ENCODE measurements at regions not wholly inside any gene's neighbourhood (a gene's known extent, or its start where the extent isn't known, plus 50 kb on each side); places are given as distances from the start of the nearest gene placed in this dataset.
"Not testable (repeated sequence)": the region's sequence is repeated elsewhere in the genome, so short reads cannot be mapped to it uniquely, and the experiment has no call there.

DNA sequence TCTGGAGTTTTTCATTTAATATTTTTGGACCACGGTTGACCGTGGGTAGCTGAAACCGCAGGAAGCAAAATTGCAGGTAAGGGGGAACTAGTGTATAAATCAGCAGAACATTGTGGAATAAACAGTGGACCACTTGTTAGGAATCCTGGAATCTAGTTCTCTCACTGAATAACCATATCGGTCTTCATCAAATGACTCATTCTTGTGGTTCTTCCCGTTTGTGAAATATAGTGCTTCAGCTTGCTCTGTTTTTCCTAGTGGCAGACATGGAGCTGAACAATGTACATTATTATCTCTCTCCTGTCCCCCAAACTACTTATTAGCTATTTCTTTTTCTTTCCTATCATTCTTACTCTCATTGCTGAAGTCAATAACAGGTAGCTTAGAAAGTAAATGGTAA, 61.9 kb downstream of the HSPA13 start:
- DNase-seq = no peak

DNA sequence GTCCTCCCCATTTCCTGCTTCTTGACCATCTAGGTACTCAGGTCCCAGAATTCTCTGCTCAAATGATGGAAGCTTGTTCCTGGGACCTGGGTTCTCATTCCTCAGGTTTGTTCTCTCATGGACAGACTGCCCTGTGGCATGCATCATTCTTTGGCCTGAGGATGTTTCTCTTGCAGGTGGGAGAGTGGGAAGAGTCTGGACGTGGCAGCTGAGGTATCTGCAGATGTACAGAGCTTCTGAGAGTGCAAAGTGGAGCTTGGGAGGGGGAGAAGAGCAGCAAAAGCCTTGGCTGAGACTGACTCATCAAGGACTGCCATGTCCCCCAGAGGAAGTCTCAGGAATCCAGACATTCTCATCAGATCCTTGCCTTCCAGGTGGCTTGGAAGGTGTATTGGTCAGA, 63.1 kb downstream of the HSPA13 start:
- DNase-seq = no peak

DNA sequence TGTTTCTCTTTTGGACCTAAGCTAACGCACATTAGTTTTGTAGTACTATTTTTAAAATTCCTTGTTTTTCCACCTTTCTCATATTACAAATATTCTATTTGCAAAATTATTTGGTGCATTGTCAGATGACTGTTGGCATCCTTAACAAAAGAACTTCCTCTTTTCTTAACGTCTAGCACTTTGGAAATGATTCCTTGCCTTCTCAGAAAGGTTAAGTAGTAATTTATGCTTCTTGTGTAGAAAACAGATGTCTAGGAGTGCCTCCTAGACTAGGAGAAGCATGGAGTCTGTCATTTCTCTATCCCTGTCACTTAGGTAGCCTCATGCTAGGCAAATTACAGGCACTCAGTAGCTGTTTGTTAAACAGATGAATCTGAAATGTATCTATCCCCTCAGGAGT, 64.4 kb downstream of the HSPA13 start:
- no peak for DNase-seq

DNA sequence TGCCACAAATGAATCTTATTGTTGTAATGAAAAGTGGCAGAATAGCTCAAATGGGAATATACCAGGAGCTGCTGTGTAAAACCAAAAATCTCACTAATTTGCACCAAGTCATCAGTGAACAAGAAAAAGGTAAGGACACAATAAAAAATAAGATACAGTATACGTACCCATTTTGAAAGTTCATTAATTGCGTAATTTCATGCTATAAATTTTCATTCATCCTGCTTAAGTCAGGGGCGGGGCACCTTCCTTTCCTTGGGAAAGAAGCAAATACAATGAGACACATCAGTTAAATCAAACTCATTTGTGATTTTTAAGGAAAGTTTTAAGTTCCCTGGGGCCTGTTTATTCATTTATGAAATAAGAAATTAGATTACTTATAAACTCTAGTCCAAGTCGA, 65.4 kb downstream of the HSPA13 start:
- no peak for DNase-seq

DNA sequence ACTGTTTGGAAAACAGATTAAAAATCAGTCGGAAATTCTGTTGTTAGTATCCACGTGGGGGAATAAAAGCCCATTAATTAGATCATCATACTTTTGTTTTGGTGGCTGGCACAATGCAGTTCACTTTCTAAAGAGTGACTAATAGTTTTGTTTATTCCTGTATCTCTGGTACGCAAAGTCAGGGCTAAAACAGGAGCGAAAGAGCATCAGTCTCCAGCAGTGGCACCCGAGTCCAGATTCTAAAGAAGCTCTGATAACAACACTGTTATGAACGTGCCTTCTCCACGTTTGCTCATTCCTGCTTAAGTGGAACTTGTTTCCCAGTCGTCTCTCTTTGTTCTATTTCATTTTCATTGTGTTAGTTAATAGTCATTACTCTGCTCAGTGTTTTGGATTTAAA, 69.6 kb downstream of the HSPA13 start:
- no peak for DNase-seq

DNA sequence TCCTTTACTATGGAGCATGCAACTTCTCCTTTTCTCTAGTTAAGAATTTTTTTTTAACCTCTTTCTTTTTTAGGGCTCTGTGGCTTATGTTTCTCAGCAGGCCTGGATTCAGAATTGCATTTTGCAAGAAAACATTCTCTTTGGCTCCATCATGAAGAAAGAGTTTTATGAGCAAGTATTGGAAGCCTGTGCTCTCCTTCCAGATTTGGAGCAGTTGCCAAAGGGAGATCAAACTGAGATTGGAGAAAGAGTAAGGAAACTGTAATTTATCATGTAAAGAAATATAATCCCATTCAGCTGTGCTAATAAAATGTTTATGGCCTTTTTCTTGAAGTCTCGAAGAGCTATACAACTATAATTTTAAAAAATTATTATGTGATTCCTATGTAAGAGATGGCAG, 70.1 kb downstream of the HSPA13 start:
- no peak for DNase-seq

DNA sequence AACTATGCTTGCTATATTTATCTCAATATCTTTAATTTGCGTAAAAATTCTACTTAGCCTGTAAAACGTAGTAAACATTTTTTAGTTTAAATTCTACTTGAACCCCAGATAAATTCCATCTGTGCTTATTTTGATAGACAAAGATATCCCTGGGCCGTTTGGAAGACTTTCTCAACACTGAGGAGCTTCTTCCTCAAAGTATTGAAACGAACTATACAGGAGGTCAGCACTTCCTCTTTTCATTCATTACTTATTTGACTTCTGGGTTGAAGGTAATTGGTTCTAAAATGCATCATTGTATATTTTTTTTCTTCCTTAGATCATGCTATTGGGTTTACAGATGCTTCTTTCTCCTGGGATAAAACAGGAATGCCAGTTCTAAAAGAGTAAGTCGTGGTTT, 74.7 kb downstream of the HSPA13 start:
- DNase-seq = no peak

DNA sequence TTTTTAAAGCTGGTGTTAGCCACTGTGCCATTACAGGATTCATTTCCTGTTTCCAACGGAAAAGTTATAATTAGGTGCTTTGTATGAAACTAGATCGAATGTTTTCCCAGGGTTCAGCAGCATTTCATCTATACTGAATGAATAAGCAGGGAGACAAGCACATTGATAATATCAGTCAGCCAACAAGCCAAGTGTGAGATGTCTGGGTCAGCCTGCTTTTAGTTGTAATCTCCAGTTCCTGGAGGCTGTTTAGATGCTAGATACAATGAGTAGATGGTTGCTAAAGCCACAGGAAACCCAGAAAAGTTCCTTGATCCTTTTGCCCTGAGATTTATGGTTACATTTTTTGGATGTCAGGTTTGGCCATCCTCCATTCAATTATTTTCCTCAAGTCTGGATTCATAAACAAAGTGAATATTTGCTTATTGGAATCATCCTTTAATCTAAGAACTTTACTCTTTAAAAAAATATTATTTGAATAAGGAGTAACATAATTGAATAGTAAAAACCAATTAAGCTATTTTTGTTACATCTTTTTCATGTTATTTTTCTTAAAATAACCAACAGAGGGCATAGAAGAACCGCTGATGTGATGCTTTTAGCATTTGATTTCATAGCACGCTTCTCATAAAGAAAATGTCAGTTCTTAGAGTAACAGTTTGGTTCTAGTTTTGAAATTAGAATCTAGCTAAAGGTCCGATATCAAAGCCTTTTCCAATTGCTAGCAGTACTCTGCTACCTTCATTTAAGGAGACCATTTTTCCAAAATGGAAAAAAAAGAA, 76.6 kb downstream of the HSPA13 start:
- DNase-seq = peak; percentile 27

DNA sequence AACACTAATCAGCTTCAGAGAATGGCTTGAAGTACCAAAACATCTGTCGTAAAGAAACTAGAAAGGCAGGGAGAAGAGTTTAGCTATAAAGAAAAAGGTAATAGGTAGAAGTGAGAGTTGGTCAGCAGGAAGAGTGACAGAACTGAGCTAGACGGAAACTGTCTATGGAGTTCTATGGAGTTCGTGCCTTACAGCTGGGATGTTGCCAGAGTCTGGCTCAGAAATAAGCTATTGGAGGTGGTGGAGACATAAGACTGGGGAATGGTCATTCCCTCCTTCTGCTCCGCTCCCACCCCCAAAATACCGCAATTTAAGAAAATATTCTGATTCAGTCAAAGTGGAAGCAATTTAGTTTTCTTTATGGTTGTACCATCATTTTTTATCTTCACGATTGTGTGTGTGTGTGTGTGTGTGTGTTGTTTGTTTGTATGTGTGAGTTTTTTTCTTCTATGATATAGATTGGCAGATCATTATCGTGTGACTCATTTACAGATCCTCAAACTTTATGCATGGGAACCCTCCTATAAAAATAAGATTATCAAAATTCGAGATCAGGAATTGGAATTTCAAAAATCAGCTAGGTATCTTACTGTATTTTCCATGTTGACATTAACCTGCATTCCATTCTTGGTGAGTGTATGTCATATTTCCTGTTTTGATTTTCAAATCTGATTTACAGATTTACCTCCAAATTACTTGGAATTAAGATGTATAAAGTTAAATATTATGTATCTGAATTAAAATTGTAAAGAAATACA, 79.0 kb downstream of the HSPA13 start:
- no peak for DNase-seq

DNA sequence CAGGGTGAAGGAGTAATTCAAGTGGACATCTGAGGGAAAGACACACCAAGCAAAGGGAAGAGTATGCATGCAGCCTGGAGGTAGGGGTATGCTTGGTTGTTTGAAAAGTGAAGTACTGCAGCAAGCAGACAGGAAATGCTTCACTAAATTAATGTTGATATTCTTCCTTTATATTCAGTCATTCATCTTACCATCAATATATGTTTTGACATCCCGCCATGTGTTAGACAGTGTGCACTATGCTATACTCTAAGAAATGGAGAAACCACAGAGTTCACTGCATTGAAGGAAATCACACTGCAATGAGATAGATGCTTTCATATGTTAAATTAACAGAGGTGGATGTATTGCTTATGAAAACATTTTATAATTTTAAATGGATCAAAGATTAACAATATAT, 82.9 kb downstream of the HSPA13 start:
- DNase-seq = no peak

DNA sequence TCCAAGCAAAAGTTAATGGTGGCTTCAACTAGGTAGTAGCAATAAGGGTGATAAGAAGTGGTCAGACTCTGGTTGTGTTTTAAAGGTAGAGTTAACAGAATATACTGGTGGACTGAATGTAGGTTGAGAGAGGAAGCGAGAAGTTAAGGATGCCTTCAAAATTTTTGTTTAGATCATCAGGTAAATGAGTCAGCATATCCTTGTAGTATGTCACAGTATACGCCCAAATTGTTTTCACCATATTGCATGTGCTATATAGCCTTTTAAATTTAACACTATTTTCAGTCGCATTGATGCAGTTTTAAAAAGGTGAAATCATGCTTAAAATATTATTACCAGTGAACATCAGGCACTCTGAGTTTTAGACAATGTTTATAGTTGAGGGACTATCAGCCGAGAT, 74.6 kb downstream of the RBM11 start:
- DNase-seq = no peak

DNA sequence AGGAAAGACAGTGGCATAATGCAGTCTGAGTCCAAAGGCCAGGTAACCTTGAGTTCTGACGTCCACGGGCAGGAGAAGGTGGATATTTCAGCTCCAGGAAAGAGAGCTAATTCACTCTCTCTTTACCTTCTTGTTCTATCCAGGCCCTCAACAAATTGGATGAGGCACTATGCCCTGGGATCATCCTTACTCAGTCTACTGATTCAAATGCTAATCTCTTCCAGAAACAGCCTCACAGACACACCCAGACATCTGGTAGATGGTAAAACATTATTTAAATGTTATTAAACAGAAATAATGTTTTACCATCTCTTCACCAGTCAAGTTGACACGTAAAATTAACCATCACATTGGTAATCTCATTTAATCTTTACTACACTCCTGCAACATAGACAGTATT, 73.0 kb downstream of the RBM11 start:
- DNase-seq = no peak

DNA sequence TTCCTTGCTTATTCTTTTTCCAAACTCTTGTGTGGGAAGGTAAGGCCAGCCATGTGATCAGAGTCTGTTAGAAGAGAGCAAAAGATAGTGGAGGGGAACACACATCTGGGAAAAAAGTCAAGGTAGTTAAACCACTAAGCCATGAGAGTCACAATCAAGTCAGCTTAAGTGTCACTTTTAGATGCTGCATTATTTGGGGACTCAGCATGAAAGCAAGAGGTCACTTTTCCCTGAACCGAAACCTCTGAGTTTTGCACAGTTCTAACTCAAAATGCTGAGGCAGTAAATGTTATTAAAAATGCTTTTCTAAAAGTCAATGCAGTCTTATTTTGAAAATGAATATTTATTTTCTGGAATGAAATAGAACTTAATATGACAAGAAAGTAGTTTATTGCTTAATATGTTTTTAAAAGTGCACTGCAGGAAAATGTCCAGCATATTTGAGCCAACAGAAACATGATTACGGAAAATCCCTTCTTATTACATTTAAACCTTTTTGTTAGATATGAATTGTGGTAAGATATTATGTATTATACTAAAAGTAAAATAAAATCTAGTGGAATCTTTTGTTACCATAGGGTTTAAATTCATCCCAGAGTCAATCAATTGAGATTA, 69.3 kb downstream of the RBM11 start:
- DNase-seq = no peak

DNA sequence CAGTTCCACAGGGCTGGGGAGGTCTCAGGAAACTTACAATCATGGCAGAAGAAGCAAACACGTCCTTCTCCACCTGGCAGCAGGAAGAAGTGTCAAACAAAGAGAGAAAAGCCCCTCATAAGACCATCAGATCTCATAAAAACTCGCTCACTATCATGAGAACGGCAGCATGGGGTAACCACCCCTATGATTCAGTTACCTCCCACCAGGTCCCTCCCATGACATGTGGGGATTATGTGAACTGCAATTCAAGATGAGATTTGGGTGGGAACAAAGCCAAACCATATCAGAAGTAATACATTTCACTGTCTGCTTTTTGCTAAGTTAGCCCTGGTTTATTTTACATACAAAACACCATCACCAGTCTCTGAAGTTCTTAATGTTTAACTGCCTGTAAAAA, 68.5 kb downstream of the RBM11 start:
- DNase-seq = no peak

DNA sequence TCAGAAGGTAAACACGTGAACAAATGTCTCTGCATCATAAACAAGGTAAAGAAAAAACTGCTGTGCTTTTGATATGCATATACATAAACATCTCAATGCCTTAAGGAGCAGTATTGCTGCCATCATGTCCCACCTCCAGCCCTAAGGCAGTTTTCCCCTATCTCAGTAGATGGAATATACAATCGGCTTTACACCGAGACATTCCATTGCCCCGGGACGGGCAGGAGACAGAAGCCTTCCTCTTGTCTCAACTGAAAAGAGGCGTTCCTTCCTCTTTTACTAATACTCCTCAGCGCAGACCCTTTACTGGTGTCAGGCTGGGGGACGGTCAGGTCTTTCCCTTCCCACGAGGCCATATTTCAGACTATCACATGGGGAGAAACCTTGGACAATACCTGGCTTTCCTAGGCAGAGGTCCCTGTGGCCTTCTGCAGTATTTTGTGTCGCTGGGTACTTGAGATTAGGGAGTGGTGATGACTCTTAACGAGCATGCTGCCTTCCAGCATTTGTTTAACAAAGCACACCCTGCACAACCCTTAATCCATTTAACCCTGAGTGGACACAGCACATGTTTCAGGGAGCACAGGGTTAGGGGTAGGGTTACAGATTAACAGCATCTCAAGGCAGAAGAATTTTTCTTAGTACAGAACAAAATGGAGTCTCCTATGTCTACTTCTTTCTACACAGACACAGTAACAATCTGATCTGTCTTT, 65.4 kb downstream of the RBM11 start:
- DNase-seq = not testable (repeated sequence)
